AG09309 (cell line): ENCODE measurements at regions not wholly inside any gene's neighbourhood (a gene's known extent, or its start where the extent isn't known, plus 50 kb on each side); places are given as distances from the start of the nearest gene placed in this dataset.

Experiments used
- DNase-seq: peaks from one replicate; pipeline ENCODE4 v3.0.0-alpha.2; 2010; ENCODE audit warnings: low read depth
- H3K4me3 ChIP-seq: 2 replicates; pipeline ENCODE4 v1.5.1; 2011; ENCODE audit warnings: mild to moderate bottlenecking, low read depth, low read length, moderate library complexity; ENCODE audit not compliant: control insufficient read depth
- CTCF ChIP-seq: IDR thresholded peaks from 2 replicates; pipeline ENCODE4 v1.5.1; 2011; ENCODE audit warnings: mild to moderate bottlenecking, low read depth, low read length, inconsistent platforms; ENCODE audit not compliant: insufficient read depth, control insufficient read depth; ENCODE audit errors: missing control alignments

DNA sequence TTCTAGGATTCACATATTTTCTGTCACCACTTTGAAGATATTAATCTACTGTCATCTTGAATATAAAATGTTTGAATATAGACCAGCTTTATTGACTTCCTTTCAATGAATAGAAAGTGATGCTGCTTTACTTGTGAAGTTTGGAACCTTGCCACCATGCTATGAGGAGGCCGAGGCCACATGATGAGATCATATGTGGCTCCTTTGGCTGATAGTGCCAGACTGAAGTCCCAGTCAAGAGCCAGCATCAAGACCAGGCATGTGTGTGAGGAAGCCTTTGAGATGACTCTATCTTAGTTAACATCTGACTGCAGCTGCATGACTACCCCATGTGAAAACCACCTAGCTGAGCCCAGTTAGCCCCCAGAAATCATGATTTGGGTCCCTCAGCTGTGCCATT, 169.5 kb downstream of the OTOR start:
- DNase-seq, result no peak
- H3K4me3 ChIP-seq, result no peak overlapping the region
- TF ChIP-seq CTCF, result no peak

- TF ChIP-seq CTCF, result no peak
- H3K4me3 ChIP-seq, result no peak overlapping the region
- no peak for DNase-seq
Observed at GRCh38 chr20:16918366-16918765, 170.2 kb downstream of the OTOR start.

DNA sequence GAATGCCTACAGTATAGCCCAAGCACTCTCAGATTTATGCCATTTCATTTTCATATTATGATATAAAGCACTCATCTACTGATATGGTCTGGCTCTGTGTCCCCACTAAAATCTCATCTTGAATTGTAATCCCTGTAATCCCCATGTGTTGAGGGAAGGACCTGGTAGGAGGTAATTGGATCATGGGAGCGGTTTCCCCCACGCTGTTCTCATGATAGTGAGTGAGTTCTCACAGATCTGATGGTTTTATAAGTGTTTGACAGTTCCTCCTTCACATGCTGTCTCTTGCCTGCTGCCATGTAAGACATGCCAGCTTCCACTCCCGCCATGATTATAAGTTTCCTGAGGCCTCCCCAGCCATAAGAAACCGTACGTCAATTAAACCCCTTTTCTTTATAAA, 171.7 kb downstream of the OTOR start:
- no peak overlapping the region for H3K4me3 ChIP-seq
- TF ChIP-seq CTCF, result no peak
- no peak for DNase-seq

DNA sequence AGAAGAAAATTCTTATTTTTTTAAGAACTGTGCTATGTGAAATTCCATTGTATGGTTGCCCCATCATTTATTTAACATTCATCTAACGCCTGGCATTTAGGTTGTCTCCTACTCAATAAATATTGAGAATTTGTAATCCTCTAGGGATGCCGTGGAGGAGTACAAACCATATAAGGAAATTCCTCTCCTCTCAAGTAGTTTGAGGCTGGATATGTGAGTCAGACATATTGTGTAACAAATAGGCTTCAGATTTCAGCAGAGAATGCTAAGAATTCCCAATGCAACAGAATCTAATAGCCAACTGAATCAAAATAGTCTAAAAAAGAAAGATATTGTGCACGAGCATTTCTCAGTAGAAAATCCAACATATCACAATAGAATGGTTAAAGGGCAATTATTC, 174.7 kb downstream of the OTOR start:
- H3K4me3 ChIP-seq, result no peak overlapping the region
- peak; percentile 79 for DNase-seq
- no peak for TF ChIP-seq CTCF

DNA sequence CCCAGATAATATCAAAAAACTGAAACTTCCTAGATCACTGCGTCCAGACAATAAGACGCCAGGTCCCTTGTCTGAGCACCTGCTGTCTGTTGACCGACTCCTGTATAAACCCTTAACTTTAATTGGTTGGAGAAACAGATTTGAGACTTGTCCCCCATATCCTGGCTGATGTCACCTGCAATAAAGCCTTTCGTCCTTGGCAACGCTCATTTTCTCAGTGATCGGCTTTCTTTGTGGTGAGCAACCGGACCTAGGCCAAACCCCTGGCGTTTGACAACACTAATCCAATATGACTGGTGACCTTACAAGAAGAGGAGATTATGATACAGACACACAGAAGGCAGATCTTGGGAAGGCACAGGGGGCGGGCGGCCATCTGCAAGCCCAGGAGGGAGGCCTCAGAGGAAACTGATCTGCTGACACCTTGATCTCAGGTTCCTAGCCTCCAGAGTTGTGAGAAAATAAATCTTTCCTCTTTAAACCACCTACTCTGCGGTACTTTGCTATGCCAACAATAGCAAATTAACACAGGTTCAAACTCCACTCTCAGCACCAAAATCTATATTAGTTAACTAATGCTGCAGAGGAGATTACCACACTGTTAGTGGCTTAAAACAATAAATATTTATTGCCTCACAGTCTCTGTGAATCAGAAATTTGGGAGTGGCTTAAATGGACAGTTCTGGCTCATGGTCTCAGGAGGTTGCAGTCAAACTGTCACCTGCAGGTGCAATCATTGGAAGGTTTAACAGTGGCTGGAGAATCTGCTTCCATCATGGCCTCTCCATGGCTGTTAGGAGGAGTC, 178.7 kb downstream of the OTOR start:
- no peak overlapping the region for H3K4me3 ChIP-seq
- no peak for TF ChIP-seq CTCF
- DNase-seq, result no peak

DNA sequence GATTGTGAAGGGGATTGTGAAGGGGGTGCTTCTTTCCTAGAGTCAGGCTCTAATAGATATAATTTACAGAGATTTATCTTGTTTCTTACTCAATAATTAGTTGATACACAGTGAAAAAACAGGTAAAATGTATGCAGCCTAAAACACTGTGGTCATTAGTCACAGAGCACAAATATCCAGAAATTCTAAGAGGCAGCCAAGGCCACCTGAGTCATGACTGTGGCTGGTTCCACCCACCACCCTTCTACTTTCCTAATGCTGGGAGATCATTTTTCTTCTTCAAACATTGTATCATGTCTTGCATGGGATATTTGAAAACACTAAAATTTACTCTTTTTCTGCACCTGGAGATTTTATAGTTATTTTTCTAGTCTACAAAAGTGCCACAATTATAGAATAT, 181.6 kb downstream of the OTOR start:
- DNase-seq, result no peak
- no peak overlapping the region for H3K4me3 ChIP-seq
- no peak for TF ChIP-seq CTCF
